HG02840 (cell line): ENCODE measurements at regions not wholly inside any gene's neighbourhood (a gene's known extent, or its start where the extent isn't known, plus 50 kb on each side); places are given as distances from the start of the nearest gene placed in this dataset.
"Not testable (repeated sequence)": the region's sequence is repeated elsewhere in the genome, so short reads cannot be mapped to it uniquely, and the experiment has no call there.

Source experiments
- ATAC-seq: cut with Tn5 transposase; IDR thresholded peaks from one replicate; pipeline ENCODE4 v1.9.1; 2021; ENCODE audit warnings: mild to moderate bottlenecking, moderate library complexity, moderate number of reproducible peaks; ENCODE audit not compliant: unreplicated experiment, low FRiP score

DNA sequence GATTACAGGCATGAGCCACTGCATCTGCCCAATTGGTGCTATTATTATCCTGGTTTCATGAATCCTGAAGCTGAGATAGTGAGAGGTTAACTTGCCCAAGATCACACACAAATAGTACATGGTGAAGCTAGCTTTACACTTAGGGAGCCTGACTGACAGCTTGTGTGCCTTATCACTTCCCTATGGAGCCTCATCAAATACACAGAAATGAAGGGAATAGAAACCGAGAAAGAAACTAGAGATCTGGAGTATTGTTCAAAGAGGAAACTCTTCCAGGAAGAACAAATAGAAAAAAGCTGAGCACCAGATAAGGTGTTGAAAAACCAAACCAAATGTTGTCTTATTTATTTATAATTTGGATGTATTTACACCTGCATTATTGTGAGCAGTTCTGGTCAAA, 155.0 kb upstream of the CITED2 start:
- no peak for ATAC-seq

DNA sequence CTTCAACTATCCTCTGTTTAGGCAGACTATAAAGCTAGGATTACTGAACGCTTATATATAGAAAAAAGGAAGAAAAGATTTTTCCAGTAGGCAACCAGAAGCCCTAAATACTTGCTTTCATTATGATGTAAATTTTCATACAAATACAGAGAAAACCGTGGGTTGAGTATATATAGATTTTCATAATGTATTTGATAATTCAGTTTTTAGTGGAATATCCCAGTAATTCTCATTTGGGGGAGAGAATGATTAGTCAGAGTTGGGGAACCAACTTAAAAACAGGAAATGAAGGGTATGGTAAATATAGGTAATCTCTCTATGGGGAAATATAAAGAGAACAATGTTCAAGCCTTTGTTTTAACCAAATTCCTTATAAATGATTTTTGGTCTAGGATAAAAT, 154.0 kb upstream of the CITED2 start:
- no peak for ATAC-seq

DNA sequence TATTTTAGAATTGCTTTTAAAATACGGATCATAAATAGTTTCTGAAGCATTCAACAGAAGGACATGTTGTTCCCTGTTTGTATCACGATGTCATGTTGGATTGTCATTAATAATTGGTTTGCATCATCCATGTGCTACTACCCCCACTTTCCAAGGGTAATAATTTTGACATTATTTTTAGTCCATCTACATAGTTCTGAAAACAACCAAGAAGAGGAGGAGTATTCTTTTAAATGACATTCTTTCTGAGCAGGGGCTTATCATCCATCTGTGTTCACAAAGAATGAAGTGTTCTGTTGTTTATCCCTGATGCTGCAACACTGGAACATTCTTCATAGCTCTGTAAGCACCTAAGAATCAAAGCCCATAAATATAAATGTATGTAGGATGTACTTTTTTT, 151.0 kb upstream of the CITED2 start:
- ATAC-seq: no peak

DNA sequence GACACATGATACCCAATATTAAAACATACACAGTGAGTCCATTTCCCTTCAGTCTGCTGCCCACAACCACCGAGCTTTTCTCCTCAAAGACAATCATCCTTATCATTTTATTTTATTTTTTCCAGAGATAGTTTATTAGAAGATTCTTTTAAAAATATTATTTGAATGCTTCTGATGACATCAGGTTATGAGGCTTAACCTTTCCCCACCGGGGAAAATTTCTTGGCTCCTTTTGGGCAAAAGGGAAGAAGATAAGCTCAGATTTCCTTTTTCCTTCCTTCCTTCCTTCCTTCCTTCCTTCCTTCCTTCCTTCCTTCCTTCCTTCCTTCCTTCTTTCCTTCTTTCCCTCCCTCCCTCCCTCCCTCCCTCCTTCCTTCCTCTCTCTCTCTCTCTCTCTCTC, 149.5 kb upstream of the CITED2 start:
- no peak for ATAC-seq

DNA sequence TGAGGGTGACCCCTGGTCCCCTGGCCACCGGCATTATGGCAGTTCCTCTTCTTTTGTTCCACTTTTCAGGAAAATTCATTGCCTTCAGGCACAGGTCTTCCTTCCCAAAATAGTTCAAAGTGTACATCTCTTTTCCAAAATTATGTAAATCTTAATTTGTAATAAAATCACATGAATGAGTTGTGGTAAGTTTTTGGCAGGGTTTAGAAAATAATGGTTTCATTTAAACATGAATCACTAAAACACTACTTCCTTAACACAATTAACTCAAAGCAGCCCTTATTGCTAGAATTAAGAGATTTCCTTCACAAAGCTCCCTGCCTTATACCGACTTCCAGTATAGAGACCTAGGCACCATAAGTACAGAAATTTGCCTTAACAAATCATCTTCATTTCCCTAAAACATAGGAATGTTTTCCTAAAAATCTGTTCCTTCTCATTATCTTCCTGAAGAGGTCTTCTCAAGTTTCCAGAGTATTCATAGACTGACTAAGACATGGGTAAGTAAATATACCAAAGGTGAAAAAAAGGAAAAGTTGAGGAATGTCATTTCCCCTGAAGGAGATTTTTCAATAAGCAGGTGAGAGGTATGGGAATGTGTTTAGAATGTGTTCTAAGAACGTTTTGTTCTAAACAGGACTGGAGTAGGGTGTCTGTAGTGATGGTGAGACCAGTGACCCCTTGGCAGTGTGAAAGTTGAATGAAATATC, 148.2 kb upstream of the CITED2 start:
- ATAC-seq: no peak

DNA sequence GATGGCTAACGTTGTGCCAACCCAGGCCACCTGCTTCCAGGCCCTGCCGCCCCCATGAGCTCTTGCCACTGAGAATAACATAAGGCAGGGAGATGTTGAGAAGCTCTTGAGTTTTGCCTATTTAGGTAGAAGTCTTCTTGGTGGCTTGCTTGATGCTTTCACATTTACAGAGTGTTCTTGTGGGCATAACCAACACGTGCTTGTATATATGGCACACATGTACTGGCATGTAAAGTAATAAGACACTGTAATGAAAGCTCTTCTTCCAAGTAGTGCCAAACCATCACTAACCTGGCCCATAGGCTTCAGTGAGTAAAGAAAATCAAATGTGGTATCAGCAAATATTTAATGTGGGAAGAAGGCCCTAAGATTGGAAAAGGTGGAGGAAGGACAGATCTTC, 146.9 kb upstream of the CITED2 start:
- no peak for ATAC-seq

DNA sequence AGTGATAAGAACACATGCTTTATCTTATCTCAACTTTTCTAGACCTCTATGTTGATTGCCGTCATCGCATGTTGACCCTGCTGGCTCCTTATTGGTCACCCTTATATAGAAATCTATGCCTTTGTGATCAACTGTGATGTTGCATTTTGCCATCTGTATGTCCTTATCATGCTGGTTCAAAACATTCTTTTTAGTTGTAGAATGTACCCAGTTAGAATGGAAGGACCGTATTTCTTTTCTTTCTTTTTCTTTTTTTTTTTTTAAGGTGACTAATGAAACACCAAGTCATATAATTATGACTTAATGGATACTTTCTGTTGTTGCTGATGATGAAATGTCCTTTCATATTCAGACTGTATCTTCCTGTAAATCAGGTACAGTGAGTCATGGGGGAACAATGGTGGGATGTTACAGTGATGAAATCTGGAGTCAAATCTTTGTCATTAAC, 145.9 kb upstream of the CITED2 start:
- no peak for ATAC-seq

DNA sequence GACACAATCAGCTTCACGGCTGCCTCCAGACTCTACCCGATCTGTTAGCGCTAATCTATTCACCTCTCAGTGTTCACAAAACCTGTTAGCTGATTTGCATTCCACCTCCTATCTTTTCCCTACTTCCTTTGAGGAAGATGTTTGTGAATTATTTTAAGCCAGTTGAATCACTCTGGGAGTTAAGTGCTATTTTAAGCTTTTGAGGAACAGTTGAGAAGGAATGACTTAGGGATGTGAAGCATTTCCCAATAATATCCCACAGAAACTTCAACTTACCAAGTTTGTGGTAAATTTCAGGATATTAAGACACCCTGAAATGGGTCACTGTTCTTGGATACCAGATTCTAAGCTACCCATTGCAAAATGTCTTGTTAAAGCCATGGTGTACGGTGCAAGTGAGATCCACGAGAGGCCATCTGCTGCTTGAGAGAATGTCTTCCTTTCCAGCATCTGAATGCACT, 145.2 kb upstream of the CITED2 start:
- ATAC-seq: no peak

DNA sequence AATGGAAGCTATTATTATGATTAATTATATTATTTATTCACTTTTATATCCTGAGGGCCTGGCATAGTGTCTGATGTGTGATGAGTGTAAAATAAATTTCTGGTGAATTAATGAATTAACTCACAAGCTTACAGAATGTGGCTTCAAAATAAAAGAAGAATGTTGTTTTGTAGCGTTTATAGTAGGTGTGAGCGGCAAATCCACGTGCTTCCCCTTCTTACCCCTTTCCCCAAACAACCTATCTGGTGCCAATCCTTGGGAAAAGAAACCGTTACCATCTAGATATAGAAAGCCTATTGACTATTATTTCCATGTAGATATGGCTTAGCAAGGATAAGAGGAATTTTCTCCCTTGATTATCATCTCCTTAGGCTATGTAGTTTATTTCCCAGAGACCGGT, 144.6 kb upstream of the CITED2 start:
- ATAC-seq: no peak

DNA sequence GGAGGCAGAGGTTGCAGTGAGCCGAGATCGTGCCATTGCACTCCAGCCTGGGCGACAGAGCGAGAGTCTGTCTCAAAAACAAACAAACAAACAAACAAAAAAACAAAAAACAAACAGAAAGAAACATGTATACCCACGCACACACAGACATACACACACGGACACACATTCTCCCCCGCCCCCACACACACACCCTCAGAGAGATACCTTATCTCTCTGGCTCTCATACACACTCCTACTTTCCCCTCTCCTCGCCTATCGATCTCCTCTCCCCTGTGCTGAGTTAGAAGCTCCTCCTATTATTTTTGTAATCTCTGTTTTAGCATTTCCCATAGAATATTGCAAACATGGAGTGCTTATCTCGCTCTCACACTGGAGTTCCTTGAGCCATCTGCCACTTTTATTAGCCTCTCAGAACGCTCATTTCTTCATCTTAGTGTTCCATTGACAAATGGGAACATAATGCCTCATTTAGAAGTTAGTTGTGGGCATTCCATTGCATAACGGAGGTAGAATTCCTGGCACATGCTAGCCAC, 144.2 kb upstream of the CITED2 start:
- ATAC-seq: no peak

DNA sequence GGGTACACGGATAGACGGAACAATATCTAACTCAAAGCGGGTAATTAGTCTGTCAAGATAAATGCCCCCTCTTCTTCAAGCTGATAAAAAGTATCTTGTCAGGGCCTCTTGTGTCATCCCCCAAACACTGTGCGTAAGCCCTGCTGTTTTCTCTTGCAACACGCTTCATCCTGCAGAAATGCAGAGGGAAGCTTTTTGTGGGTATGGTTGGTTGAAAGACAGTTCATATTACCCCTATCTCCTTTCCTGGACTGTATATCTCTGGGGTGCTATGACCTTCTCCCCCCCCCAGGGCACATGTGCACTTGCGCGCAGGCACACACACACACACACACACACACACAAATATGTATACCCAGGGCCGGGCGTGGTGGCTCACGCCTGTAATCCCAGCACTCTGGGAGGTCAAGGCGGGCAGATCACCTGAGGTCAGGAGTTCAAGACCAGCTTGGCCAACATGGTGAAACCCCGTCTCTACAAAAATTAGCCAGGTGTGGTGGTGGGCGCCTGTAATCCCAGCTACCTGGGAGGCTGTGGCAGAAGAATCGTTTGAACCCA, 143.6 kb upstream of the CITED2 start:
- not testable (repeated sequence) for ATAC-seq

DNA sequence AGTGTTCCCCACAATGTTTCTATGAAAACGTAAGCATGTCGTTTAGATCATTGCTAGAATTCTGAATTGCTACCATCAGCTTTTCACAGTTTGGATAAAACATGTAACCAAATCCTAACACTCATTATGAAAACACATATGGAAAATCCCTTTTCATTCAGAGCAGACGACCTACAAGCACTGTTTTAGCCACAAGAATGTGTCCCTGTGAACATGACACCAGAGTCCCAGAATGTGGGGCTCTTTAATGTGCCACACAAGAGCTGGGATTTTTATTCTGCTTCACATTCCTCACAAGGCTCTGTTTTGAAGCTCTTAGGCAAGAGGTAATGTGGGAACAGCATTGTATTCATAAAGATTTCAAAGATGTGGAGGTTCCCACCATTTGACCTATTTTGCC, 141.1 kb upstream of the CITED2 start:
- ATAC-seq: no peak

DNA sequence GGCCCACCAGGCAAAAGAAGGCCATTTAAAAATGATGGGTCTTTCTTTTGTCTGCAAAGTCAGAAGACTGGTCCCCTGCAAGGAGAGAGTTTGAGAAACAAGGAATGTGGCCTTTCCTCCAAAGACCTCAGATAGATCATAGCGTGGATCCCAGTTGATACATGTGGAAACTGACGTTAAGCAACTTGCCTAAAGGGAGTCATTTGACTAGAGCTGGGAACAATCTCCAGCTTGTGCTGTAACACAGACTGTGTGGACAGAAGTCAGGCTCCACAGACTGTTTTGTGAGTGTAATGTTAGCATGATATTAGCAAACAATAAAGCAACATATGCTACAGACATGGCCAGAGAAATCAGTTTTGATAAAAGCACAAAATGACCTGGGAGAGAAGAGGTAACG, 140.4 kb upstream of the CITED2 start:
- no peak for ATAC-seq

DNA sequence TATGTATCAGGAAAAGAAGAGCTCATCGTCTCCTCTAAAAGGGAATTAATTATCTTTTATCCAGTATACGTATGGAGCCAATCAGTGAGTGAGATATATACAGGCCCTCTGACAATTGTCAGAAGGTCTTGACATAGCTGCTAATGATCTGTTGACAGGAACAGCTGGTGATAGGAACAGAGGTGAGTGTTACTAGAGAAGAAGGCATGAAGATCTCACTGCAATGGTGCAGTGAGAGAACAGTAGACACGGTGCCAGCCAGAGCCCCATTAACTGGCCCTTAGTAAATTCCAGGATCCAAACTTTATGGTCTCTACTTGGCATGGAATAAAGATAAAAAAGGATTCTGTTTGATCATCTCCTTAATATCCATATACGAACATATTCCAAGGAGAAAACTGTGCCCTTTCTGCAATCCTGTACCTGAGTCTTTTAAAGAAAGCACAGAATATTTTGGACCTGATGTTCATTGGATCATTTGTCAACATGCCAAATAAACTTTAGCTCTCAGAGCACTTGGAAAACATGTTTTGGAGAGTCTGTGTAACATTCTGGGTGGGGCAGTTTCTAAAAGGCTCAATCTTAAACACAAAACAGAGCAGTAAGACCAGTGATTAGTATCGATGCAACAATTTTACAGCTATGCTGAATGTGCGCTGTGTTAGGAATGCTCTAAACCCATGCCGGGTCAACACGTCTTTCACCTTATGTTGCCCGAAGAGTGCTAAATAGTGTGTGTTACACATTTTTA, 135.8 kb upstream of the CITED2 start:
- ATAC-seq: no peak

DNA sequence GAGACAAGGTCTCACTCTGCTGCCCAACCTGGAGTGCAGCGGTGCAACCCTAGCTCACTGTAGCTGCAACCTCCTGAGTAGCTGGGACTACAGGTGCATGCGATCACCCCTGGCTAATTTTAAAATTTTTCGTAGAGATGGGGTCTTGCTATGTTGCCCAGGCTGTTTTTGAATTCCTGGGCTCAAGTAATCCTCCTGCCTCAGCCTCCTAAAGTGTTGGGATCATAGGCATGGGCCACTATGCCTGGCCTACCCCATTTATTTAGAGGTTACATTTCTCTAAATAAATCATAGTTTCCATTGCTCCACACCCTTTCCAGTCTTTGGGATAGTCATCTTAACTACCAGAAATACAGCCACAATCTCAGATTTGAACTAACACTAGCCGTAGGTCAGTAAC, 134.7 kb upstream of the CITED2 start:
- no peak for ATAC-seq

DNA sequence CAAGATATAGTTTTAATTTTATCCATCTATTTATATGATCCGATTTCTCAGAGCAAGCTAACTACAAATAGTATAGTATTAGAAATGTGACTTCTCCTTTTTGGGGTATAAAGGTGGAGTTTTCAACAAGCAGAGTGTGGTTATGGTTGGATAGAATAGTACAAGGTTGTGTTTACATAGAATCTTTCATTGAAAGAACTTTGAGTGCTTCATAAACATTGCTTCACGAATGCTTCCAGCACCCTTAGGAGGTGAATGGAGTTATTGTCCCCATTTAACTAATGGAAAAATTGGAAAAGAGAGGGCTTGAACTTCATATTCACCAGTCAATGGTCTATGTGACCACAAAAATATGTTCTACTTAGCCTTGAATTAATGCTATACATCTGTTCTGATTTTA, 134.1 kb upstream of the CITED2 start:
- no peak for ATAC-seq

DNA sequence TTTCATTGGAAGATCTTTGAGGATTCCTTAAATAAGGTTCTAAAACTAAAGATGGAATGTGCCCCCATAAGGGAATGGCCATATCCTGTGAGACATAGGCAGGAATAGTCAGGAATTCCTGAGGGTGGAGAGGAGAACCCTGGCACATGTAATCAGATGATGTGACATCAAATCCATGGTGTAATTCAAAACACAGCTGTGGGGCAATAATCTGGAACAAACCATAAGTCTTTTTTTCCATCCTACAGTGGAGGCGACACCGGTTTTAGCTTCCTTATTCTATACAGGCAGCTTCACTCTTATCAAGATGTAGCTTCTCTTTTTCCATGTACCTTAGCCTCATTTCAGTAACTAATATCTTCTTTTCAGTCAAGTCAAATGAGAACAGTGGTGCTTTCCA, 133.6 kb upstream of the CITED2 start:
- ATAC-seq: no peak

DNA sequence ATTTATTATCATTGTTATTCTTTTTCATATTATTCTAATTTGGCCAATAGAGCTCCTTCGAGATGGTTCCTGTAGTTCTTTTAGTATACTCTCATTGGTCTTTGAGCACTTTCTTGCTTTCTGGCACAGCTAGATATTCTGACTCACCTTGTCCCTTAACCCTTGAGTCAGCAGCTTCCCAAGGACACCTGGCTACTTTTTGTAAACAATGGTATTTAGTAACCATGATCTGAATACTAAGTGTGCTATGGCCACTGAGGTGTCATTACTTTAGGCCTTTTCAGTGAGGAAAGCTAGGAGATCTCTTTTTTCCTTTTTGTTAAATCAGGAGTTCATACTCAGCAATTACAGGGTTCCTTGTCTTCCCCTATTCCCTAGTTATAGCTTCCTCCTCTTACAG, 126.5 kb upstream of the CITED2 start:
- ATAC-seq: no peak

DNA sequence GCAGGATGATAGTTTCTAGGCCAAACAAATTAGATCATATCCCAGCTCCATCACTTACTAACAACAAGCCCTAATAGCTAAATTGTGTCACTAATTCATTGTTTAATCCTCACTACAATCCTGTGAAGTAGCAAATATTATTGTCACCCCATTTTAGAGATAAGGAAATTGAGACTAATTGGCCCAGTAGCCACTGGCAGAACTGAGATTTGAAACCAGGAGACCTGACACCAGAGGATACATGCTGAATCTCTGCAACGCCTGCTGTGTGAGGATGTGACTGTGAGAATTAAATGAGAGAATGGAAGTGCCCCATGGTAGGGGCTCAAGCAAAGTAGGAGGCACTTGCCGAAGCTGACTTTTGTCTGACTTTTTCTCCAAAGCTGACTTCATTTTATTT, 124.3 kb upstream of the CITED2 start:
- ATAC-seq: no peak

DNA sequence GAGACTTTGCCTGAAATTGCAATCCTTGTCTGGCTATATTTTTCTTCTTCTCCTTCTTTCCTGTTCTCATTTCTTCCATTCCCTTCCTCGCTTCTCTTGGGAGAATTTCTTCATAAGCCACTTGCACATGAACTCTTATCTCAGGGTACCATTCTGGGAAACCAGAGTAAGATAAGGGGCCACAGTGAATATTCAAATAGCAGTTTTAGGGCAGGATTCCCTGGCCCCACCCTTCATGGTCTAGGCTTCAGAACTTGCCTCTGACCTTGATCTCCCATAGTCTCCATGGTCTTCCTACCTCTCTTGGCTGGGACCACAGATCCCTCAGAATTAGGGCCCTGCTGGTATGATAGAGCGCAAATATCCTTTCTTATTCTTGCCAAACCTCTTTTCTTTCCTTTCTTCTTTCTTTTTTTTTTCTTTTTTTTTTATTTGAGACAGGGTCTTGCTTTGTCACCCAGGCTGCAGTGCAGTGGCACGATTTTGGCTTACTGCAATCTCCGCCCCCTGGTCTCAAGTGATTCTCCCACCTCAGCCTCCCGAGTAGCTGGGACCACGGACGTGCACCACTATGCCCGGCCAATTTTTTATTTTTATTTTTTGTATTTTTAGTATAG, 123.0 kb upstream of the CITED2 start:
- no peak for ATAC-seq
